SU-DHL-6 (cell line): ENCODE measurements at regions not wholly inside any gene's neighbourhood (a gene's known extent, or its start where the extent isn't known, plus 50 kb on each side); places are given as distances from the start of the nearest gene placed in this dataset.

Source experiments
- H2AFZ ChIP-seq: fragments of 200-600 bp; sonication (generic); 2 replicates; pipeline ENCODE4 v1.6.1; 2014; ENCODE audit warnings: low read depth, mild to moderate bottlenecking, moderate library complexity, mixed read lengths, antibody characterized with exemption, low read length; ENCODE audit not compliant: severe bottlenecking
- H3F3A ChIP-seq: fragments of 200-600 bp; shearing (Covaris generic); 2 replicates; pipeline ENCODE4 v1.6.0; 2016; ENCODE audit warnings: antibody characterized with exemption, mild to moderate bottlenecking; ENCODE audit not compliant: insufficient read depth
- H3K27ac ChIP-seq: fragments of 200-600 bp; sonication (generic); 2 replicates; pipeline ENCODE4 v1.5.1; 2016; ENCODE audit warnings: low read depth, mild to moderate bottlenecking, low read length, moderate library complexity, mixed read lengths
- H3K27me3 ChIP-seq: fragments of 200-600 bp; sonication (generic), shearing (Covaris generic); 2 replicates; pipeline ENCODE4 v1.6.0; 2014; ENCODE audit warnings: mild to moderate bottlenecking, low read length
- H3K36me3 ChIP-seq: fragments of 200-600 bp; sonication (generic); 2 replicates; pipeline ENCODE4 v1.6.1; 2014; ENCODE audit warnings: mild to moderate bottlenecking, low read length, mixed read lengths
- H3K4me2 ChIP-seq: fragments of 300-600, 200-600 bp; shearing (Covaris generic), sonication (generic); 2 replicates; pipeline ENCODE4 v1.6.0; 2014; ENCODE audit warnings: low read length, low read depth, mild to moderate bottlenecking; ENCODE audit not compliant: poor library complexity, severe bottlenecking
- H3K4me3 ChIP-seq: fragments of 200-600 bp; sonication (generic); 2 replicates; pipeline ENCODE4 v1.5.1; 2014; ENCODE audit warnings: antibody characterized with exemption, low read length, mild to moderate bottlenecking, mixed read lengths; ENCODE audit not compliant: insufficient read depth, poor library complexity, severe bottlenecking
- H3K79me2 ChIP-seq: fragments of 200-600 bp; sonication (generic); 2 replicates; pipeline ENCODE4 v1.6.1; 2014; ENCODE audit warnings: mild to moderate bottlenecking, low read length, moderate library complexity; ENCODE audit not compliant: insufficient read depth
- H3K9ac ChIP-seq: fragments of 200-600 bp; sonication (generic); 2 replicates; pipeline ENCODE4 v1.7.0; 2014; ENCODE audit warnings: mild to moderate bottlenecking, low read length
- H3K9me2 ChIP-seq: fragments of 200-600 bp; sonication (generic); replicated peaks from 2 replicates; pipeline ENCODE4 v1.6.1; 2014; ENCODE audit warnings: low read length; ENCODE audit not compliant: insufficient read depth
- H3K9me3 ChIP-seq: fragments of 200-600 bp; sonication (generic); 2 replicates; pipeline ENCODE4 v1.6.1; 2014; ENCODE audit warnings: low read length, mixed read lengths; ENCODE audit not compliant: insufficient read depth
- H4K20me1 ChIP-seq: fragments of 200-600 bp; sonication (generic); 2 replicates; pipeline ENCODE4 v1.6.1; 2014; ENCODE audit warnings: low read depth, mild to moderate bottlenecking, antibody characterized with exemption, low read length, moderate library complexity, mixed read lengths
- CTCF ChIP-seq: fragments of 200-600 bp; sonication (generic); IDR thresholded peaks from one replicate; pipeline ENCODE4 v1.5.1; 2017; ENCODE audit warnings: antibody characterized with exemption, mild to moderate bottlenecking, low read length, moderate library complexity; ENCODE audit not compliant: insufficient read depth, poor library complexity, severe bottlenecking
- EZH2phosphoT487 ChIP-seq: fragments of 200-600 bp; sonication (generic), shearing (Covaris generic); conservative IDR thresholded peaks from 2 replicates; pipeline ENCODE4 v1.6.1; 2018; ENCODE audit warnings: mild to moderate bottlenecking, antibody characterized with exemption, low read length, moderate library complexity, mixed read lengths

GRCh38 chr12:56872366-56872765, 61.8 kb downstream of the SDR9C7 start:
- H2AFZ ChIP-seq, result no peak overlapping the region
- H3K4me2 ChIP-seq, result no peak overlapping the region
- H3K79me2 ChIP-seq, result no peaks in the 10 kb centered on the region
- H3K36me3 ChIP-seq, result no peaks in the 10 kb centered on the region
- no peak overlapping the region for H3K27ac ChIP-seq
- no peak overlapping the region for H3K9ac ChIP-seq
- no peaks in the 10 kb centered on the region for H3K9me2 ChIP-seq
- H3F3A ChIP-seq, result no peaks in the 10 kb centered on the region
- no peak for TF ChIP-seq CTCF
- no peak for TF ChIP-seq EZH2phosphoT487
- H3K4me3 ChIP-seq, result no peak overlapping the region
- peaks cover 2% of the 10 kb centered on the region; the same call in 1 of the 2 replicates for H3K9me3 ChIP-seq
- no peaks in the 10 kb centered on the region for H3K27me3 ChIP-seq
- no peaks in the 10 kb centered on the region for H4K20me1 ChIP-seq

- TF ChIP-seq CTCF (no peak), EZH2phosphoT487 (no peak)
- peaks cover 52% of the 10 kb centered on the region for H3K9me3 ChIP-seq
- no peaks in the 10 kb centered on the region for H3K36me3 ChIP-seq
- H3K9me2 ChIP-seq, result no peaks in the 10 kb centered on the region
- no peak overlapping the region for H3K9ac ChIP-seq
- no peaks in the 10 kb centered on the region for H3K27me3 ChIP-seq
- H4K20me1 ChIP-seq, result no peaks in the 10 kb centered on the region
- H3K79me2 ChIP-seq, result no peaks in the 10 kb centered on the region
- no peaks in the 10 kb centered on the region for H3F3A ChIP-seq
- H3K4me2 ChIP-seq, result no peak overlapping the region
- no peak overlapping the region for H3K4me3 ChIP-seq
- H3K27ac ChIP-seq, result no peak overlapping the region
- no peak overlapping the region for H2AFZ ChIP-seq
Measured at GRCh38 chr12:56867216-56867615, 67.0 kb downstream of the SDR9C7 start.

- no peak overlapping the region for H3K9ac ChIP-seq
- no peaks in the 10 kb centered on the region for H3K27me3 ChIP-seq
- H4K20me1 ChIP-seq, result no peaks in the 10 kb centered on the region
- H3K9me3 ChIP-seq, result peaks cover 54% of the 10 kb centered on the region
- no peaks in the 10 kb centered on the region for H3K9me2 ChIP-seq
- no peak overlapping the region for H3K27ac ChIP-seq
- TF ChIP-seq CTCF (no peak), EZH2phosphoT487 (no peak)
- no peaks in the 10 kb centered on the region for H3F3A ChIP-seq
- H3K4me3 ChIP-seq, result no peak overlapping the region
- no peaks in the 10 kb centered on the region for H3K36me3 ChIP-seq
- H2AFZ ChIP-seq, result no peak overlapping the region
- no peaks in the 10 kb centered on the region for H3K79me2 ChIP-seq
- no peak overlapping the region for H3K4me2 ChIP-seq
Measured at GRCh38 chr12:56866493-56866892, 67.7 kb downstream of the SDR9C7 start.

GRCh38 chr12:56864318-56864717, 69.9 kb downstream of the SDR9C7 start:
- H3K36me3 ChIP-seq, result no peaks in the 10 kb centered on the region
- H3K4me3 ChIP-seq, result no peak overlapping the region
- no peak overlapping the region for H3K9ac ChIP-seq
- H3K4me2 ChIP-seq, result no peak overlapping the region
- H3K27me3 ChIP-seq, result no peaks in the 10 kb centered on the region
- peaks cover 54% of the 10 kb centered on the region for H3K9me3 ChIP-seq
- H3K9me2 ChIP-seq, result no peaks in the 10 kb centered on the region
- H3F3A ChIP-seq, result no peaks in the 10 kb centered on the region
- H2AFZ ChIP-seq, result no peak overlapping the region
- H3K79me2 ChIP-seq, result no peaks in the 10 kb centered on the region
- no peaks in the 10 kb centered on the region for H4K20me1 ChIP-seq
- no peak overlapping the region for H3K27ac ChIP-seq
- TF ChIP-seq EZH2phosphoT487 (no peak), CTCF (no peak)
